22Rv1 (cell line): ENCODE measurements at regions not wholly inside any gene's neighbourhood (a gene's known extent, or its start where the extent isn't known, plus 50 kb on each side); places are given as distances from the start of the nearest gene placed in this dataset.
"Not testable (repeated sequence)": the region's sequence is repeated elsewhere in the genome, so short reads cannot be mapped to it uniquely, and the experiment has no call there.

Experiments used
- H3K27ac ChIP-seq: fragments of 450-650 bp; 2 replicates; pipeline ENCODE4 v1.5.1; 2017
- ZFX ChIP-seq: fragments of 450-650 bp; IDR thresholded peaks from 2 replicates; pipeline ENCODE4 v1.6.1; 2017; ENCODE audit warnings: antibody characterized with exemption, borderline replicate concordance
- TF ChIP-seq, protein P1 (sequence below): fragments of 450-650 bp; IDR thresholded peaks from 2 replicates; pipeline ENCODE4 v1.5.1; 2017; ENCODE audit warnings: mild to moderate bottlenecking

DNA sequence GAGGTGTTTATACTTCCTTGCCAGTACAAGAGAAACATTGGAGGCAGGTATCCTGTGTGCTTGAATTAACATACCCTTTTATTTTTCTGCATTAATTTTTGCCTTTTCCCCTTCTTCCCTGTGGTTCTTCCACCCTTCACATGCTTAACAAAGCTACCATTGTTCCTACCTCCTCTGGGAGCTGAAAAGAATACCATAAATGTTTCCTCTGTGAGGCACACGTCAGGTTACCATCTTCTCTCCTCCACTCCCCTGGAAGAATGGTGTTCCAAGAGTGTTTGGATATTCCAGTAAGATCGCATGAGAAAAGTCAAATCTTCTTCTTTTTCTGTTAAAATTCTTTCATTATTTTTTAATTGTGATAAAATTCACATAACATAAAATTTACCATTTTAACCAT lies 74.6 kb upstream of the MARK1 start:
- H3K27ac ChIP-seq, result no peak overlapping the region
- no peak for TF ChIP-seq ZFX
- TF ChIP-seq, protein P1, sequence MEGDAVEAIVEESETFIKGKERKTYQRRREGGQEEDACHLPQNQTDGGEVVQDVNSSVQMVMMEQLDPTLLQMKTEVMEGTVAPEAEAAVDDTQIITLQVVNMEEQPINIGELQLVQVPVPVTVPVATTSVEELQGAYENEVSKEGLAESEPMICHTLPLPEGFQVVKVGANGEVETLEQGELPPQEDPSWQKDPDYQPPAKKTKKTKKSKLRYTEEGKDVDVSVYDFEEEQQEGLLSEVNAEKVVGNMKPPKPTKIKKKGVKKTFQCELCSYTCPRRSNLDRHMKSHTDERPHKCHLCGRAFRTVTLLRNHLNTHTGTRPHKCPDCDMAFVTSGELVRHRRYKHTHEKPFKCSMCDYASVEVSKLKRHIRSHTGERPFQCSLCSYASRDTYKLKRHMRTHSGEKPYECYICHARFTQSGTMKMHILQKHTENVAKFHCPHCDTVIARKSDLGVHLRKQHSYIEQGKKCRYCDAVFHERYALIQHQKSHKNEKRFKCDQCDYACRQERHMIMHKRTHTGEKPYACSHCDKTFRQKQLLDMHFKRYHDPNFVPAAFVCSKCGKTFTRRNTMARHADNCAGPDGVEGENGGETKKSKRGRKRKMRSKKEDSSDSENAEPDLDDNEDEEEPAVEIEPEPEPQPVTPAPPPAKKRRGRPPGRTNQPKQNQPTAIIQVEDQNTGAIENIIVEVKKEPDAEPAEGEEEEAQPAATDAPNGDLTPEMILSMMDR, result no peak

DNA sequence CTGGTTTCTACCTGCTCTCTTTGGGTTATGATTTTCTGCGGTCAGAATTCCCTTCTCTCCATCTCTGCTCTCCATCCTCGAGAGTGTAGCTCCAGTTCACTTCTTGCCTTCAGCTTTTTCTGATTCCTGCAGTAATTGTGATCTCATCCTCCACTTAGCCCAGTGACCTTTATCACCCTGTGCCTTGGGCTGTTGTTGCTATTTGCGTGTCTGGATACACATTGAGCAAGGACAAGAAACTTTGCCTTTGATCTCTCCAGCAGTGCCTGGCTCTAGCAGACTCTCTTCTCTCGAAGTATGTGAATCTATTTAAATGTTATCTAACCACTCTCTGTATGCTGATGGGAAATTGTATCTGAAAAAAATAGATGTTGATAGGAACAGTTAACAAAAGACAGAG lies 76.4 kb upstream of the MARK1 start:
- no peak for TF ChIP-seq ZFX
- TF ChIP-seq, protein P1, result no peak
- H3K27ac ChIP-seq, result no peak overlapping the region

DNA sequence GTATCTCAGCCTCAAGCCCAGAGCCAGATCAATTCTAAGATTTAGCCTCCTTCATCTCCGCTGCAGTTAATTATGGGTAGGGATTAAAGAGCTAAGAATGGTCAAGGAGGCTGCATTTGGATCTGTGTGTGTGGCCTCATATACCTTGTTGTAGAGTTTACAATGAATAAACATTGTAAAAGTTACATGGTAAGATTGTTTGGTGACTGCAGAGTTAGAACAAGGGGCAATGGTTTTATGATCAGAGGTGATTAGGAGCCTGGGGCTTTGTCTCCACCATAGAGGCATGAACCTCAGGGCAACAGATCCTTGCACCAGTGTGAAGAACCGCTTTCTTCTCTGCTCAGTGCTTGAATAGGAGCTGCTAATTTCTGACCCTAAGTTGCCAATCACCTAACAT lies 77.0 kb upstream of the MARK1 start:
- H3K27ac ChIP-seq, result no peak overlapping the region
- TF ChIP-seq, protein P1, result no peak
- no peak for TF ChIP-seq ZFX

DNA sequence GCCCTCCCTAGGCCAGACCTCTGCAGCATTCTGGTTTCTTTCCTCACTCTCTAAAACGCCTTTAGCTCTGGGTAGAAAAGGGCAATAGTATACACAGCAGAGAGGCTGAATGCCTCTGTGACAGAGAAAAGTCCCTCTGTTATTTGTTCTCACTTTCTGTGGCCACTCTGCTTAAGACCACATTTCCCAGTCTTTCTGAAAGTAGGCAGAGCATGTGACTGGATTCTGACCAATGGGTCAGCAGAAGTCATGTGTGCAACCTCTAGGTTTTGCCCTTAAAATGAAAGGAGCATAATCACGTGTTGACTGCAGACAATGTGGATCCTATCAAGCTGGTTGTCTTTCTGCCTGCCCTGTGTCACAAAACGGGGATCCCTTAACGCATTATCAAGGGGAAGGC lies 79.7 kb upstream of the MARK1 start:
- TF ChIP-seq, protein P1, result no peak
- TF ChIP-seq ZFX, result no peak
- H3K27ac ChIP-seq, result no peak overlapping the region

DNA sequence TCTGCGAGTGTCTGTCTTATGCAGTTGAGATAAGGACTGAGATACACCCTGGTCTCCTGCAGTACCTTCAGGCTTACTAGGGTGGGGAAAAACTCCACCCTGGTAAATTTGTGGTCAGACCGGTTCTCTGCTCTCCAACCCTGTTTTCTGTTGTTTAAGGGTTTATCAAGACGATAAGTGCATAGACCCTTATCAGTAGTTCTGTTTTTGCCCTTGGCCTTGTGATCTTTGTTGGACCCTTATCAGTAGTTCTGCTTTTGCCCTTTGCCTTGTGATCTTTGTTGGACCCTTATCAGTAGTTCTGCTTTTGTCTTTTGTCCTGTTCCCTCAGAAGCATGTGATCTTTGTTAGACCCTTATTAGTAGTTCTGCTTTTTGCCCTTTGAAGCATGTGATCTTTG lies 83.3 kb upstream of the MARK1 start:
- not testable (repeated sequence) for H3K27ac ChIP-seq

DNA sequence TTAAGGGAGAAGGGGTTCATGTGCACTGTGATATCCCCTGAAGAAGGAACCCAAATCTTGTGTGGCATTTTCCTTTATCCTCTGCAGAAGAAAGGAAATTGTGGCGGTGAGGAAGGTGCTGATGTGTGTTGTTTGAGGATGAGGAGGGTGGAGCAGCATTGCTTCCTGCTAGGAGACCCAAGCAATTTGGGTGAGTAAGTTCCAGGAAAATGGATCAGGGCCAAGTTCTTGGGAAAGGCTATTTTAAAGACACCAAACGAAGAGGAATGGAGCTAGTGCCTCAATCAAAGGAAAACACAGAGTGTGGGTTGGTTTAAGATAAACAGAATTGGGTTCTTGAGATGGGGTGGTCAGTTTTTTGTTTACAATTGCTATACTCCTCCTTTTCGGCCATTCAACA lies 86.7 kb upstream of the MARK1 start:
- TF ChIP-seq, protein P1, result no peak
- TF ChIP-seq ZFX, result no peak
- no peak overlapping the region for H3K27ac ChIP-seq

DNA sequence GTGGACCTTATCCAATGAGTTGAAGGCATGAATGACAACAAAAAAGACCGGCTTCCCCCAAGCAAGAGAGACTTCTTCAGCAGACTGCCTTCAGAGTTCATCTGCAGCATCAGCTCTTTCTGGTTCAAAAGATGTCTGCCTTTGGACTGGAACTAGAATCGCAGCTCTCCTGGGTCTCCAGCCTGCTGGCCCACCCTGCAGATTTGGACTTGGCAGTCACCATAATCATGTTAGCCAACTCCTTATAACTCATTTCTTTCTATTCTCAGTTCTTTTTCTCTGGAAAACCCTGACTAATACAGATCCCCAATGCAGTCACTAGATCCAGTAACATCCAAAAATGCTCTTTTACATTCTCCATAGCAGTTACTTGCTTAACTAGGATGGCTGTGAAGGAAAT lies 89.2 kb upstream of the MARK1 start:
- TF ChIP-seq, protein P1, result no peak
- no peak for TF ChIP-seq ZFX
- H3K27ac ChIP-seq, result no peak overlapping the region

DNA sequence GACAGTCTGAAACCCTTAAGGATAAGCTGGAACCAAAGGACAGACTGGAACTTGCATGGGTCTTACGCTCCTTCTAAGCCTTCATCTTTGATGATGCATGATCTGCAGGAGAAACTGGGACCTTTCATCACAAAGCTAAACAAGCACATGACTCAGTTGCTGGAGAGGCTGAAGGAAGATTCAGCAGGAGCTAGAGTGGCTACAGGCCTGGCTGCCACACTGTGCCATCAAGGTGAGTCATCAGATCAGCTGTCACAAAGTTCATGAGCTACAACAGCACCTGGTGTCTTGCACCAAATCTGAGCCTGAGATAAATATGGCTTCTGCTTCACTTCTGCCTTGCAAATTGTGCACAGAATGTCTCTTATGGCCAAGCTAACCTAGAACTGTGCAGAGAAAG lies 95.5 kb upstream of the MARK1 start:
- H3K27ac ChIP-seq, result no peak overlapping the region
- TF ChIP-seq ZFX, result no peak
- TF ChIP-seq, protein P1, result no peak
